Fibroblast of lung (primary cell): ENCODE measurements at regions not wholly inside any gene's neighbourhood (a gene's known extent, or its start where the extent isn't known, plus 50 kb on each side); places are given as distances from the start of the nearest gene placed in this dataset.
"Not testable (repeated sequence)": the region's sequence is repeated elsewhere in the genome, so short reads cannot be mapped to it uniquely, and the experiment has no call there.

ENCODE experiments used
- DNase-seq, 2 donors: peaks; one replicate each; pipeline versions ENCODE4 v3.0.0 to v3.0.0-alpha.2; 2010; ENCODE audit warnings: low read depth in 2 of 2
- H2AFZ ChIP-seq: 2 replicates; pipeline ENCODE4 v1.5.1; 2012; ENCODE audit warnings: low read length, control low read depth, inconsistent platforms
- H3K27ac ChIP-seq: 2 replicates; pipeline ENCODE4 v1.5.1; 2011; ENCODE audit warnings: low read length, control low read depth; ENCODE audit not compliant: insufficient read depth
- H3K27me3 ChIP-seq: 2 replicates; pipeline ENCODE4 v1.5.1; 2011; ENCODE audit warnings: mild to moderate bottlenecking, low read length; ENCODE audit not compliant: control insufficient read depth, insufficient read depth
- H3K36me3 ChIP-seq: 2 replicates; pipeline ENCODE4 v1.5.1; 2011; ENCODE audit warnings: low read length; ENCODE audit not compliant: control insufficient read depth, insufficient read depth
- H3K4me1 ChIP-seq: 2 replicates; pipeline ENCODE4 v1.5.1; 2011; ENCODE audit warnings: low read length; ENCODE audit not compliant: control insufficient read depth, insufficient read depth; ENCODE audit errors: extremely low read depth
- H3K4me2 ChIP-seq: 2 replicates; pipeline ENCODE4 v1.5.1; 2011; ENCODE audit warnings: low read length, control low read depth; ENCODE audit not compliant: insufficient read depth; ENCODE audit errors: extremely low read depth
- H3K4me3 ChIP-seq, 4 experiments: fragments of 200-600 bp in 1 of 4; sonication (generic) in 1 of 4; replicated peaks in 1 of 4; 2 replicates each; pipeline ENCODE4 v1.5.1; 2011 to 2016; ENCODE audit warnings: low read length in 4 of 4, low read depth in 3 of 4, mild to moderate bottlenecking in 3 of 4, control low read depth in 2 of 4, inconsistent platforms in 1 of 4, mixed read lengths in 1 of 4; ENCODE audit not compliant: insufficient read depth in 1 of 4; ENCODE audit errors: control extremely low read depth in 1 of 4
- H3K79me2 ChIP-seq: 2 replicates; pipeline ENCODE4 v1.5.1; 2012; ENCODE audit warnings: mild to moderate bottlenecking, low read length, inconsistent platforms; ENCODE audit not compliant: control insufficient read depth, insufficient read depth
- H3K9ac ChIP-seq: 2 replicates; pipeline ENCODE4 v1.5.1; 2011; ENCODE audit warnings: mild to moderate bottlenecking, low read length, control low read depth; ENCODE audit not compliant: insufficient read depth
- H3K9me3 ChIP-seq: 2 replicates; pipeline ENCODE4 v1.5.1; 2012; ENCODE audit warnings: low read depth, low read length; ENCODE audit not compliant: control insufficient read depth, insufficient read depth
- H4K20me1 ChIP-seq: 2 replicates; pipeline ENCODE4 v1.5.1; 2011; ENCODE audit warnings: low read length; ENCODE audit not compliant: control insufficient read depth, insufficient read depth; ENCODE audit errors: extremely low read depth
- CTCF ChIP-seq, 2 donors: IDR thresholded peaks in 1 of 2; conservative IDR thresholded peaks in 1 of 2; 1 replicate in 1 of 2; 2 replicates in 1 of 2; pipeline ENCODE4 v1.5.1; 2011 to 2012; ENCODE audit warnings: low read length in 2 of 2, control low read depth in 1 of 2, inconsistent platforms in 1 of 2, low read depth in 1 of 2, mild to moderate bottlenecking in 1 of 2
- EZH2 ChIP-seq: IDR thresholded peaks from 2 replicates; pipeline ENCODE4 v1.5.1; 2012; ENCODE audit warnings: low read length, control low read depth, mild to moderate bottlenecking; ENCODE audit errors: missing control alignments

DNA sequence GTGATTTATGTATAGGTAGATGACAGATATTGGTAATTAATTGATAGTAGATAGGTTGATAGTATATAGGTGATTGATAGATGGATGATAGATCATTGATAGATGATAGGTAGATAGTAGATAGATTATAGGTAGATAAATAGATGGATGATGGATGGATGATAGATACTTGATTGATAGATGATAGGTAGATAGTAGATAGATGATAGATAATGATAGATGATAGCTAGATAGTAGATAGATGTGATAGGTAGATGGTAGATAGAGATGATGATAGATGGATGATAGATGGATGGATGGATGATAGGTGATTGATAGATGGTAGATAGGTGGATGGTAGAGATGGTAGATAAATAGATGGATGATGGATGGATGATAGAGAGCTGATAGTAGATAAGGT, 62.0 kb upstream of the SAMD11 start:
- DNase-seq, result no peak
- no peak overlapping the region for H3K27ac ChIP-seq
- no peak for TF ChIP-seq EZH2
- TF ChIP-seq CTCF (conservative IDR thresholded peaks at IDR 0.05 in 1 of 2, IDR thresholded peaks at IDR 0.05 in 1 of 2; ENCODE audit: low read depth in 1 of 2, low read length in 2 of 2), result no peak

DNA sequence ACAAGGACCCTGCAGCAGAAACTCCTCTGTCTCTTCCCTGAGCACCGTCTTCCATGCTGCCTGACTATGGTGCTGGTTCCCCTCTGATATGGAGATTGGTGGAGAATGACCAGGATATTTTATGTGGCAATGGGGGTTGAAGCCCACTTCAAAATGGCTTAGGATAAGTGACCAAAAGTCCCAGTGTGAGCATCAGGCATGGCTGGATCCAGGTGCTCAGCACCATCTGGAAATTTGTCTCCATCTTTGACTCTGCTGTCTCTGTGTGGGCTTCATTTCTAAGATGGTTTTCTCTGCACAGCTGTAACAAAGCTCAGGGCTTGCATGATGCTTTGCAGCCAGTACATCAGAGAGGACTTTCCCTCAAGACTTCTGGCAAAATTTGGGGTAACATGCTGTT, 61.1 kb upstream of the SAMD11 start:
- not testable (repeated sequence) for H3K27me3 ChIP-seq, H2AFZ ChIP-seq, H4K20me1 ChIP-seq, H3K36me3 ChIP-seq, H3K9me3 ChIP-seq, H3K4me3 ChIP-seq, H3K4me1 ChIP-seq, H3K79me2 ChIP-seq, H3K27ac ChIP-seq, H3K9ac ChIP-seq, H3K4me2 ChIP-seq, DNase-seq

More for the DNA sequence above, 62.0 kb upstream of the SAMD11 start:
- Histone ChIP-seq H3K4me1 (no peaks in the 10 kb centered on the region), H3K9ac (no peak overlapping the region), H4K20me1 (no peaks in the 10 kb centered on the region), H2AFZ (no peak overlapping the region), H3K36me3 (no peaks in the 10 kb centered on the region), H3K4me2 (no peak overlapping the region), H3K79me2 (no peaks in the 10 kb centered on the region), H3K9me3 (no peaks in the 10 kb centered on the region), H3K27me3 (peaks cover 5% of the 10 kb centered on the region), H3K4me3 (no peak overlapping the region)

DNA sequence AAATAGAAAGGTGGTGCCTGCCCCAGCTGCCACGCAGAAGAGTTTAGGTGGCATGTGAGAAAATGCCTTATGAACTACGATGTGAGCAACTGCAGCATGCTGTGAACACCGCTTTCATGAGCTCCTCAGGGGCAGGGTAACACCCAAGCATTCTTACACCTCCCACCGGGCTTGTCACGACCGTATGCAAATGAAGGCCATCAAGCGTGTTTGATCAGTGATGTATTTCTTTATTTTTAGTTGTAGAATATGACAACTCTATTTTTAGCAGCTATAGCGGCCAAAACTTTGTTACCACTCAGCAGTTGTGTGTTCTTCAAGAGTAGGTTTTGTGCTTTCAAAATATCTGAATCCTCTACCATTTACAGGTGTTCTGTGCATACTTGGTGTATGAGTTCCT, 58.1 kb upstream of the SAMD11 start:
- not testable (repeated sequence) for H3K27me3 ChIP-seq, H3K4me1 ChIP-seq, H3K9ac ChIP-seq, H2AFZ ChIP-seq, H3K79me2 ChIP-seq, H3K4me3 ChIP-seq, H3K27ac ChIP-seq, H3K4me2 ChIP-seq, H3K9me3 ChIP-seq, DNase-seq, H4K20me1 ChIP-seq, H3K36me3 ChIP-seq

- H4K20me1 ChIP-seq, result no peaks in the 10 kb centered on the region
- H2AFZ ChIP-seq, result no peak overlapping the region
- H3K4me2 ChIP-seq, result no peak overlapping the region
- no peaks in the 10 kb centered on the region for H3K79me2 ChIP-seq
- no peaks in the 10 kb centered on the region for H3K9me3 ChIP-seq
- no peak overlapping the region for H3K9ac ChIP-seq
- DNase-seq, result no peak
- no peaks in the 10 kb centered on the region for H3K36me3 ChIP-seq
- no peak for TF ChIP-seq CTCF (conservative IDR thresholded peaks at IDR 0.05 in 1 of 2, IDR thresholded peaks at IDR 0.05 in 1 of 2; ENCODE audit: low read depth in 1 of 2, low read length in 2 of 2)
- no peak for TF ChIP-seq EZH2
- no peak overlapping the region for H3K27ac ChIP-seq
- H3K4me3 ChIP-seq, result no peak overlapping the region
- H3K27me3 ChIP-seq, result no peaks in the 10 kb centered on the region
- no peaks in the 10 kb centered on the region for H3K4me1 ChIP-seq
These were observed 57.6 kb upstream of the SAMD11 start for GRCh38 chr1:866095-866494.

DNA sequence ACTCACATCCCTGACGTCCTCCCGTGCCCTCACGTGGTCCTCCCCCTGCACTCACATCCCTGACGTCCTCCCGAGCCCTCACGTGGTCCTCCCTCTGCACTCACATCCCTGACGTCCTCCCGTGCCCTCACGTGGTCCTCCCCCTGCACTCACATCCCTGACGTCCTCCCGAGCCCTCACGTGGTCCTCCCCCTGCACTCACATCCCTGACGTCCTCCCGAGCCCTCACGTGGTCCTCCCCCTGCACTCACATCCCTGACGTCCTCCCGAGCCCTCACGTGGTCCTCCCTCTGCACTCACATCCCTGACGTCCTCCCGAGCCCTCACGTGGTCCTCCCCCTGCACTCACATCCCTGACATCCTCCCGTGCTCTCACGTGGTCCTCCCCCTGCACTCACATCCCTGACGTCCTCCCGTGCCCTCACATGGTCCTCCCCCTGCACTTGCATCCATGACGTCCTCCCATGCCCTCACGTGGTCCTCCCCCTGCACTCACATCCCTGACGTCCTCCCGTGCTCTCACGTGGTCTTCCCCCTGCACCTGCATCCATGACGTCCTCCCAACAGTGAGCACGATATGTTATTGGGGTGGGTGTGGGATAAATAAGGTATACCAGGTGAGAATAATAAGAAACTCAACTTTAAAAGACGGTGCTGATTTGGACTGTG, 57.0 kb upstream of the SAMD11 start:
- not testable (repeated sequence) for H3K9me3 ChIP-seq, H3K9ac ChIP-seq, H3K79me2 ChIP-seq, H3K4me1 ChIP-seq, DNase-seq, H3K4me2 ChIP-seq, H4K20me1 ChIP-seq, H3K27ac ChIP-seq, H2AFZ ChIP-seq, H3K4me3 ChIP-seq, H3K36me3 ChIP-seq, H3K27me3 ChIP-seq
